ENCODE measurements at regions not wholly inside any gene's neighbourhood (a gene's known extent, or its start where the extent isn't known, plus 50 kb on each side); places are given as distances from the start of the nearest gene placed in this dataset.

- Histone ChIP-seq H3K4me1 (no peaks in the 10 kb centered on the region), H3K36me3 (no peaks in the 10 kb centered on the region), H3K27ac (no peak overlapping the region), H3K27me3 (no peaks in the 10 kb centered on the region), H3K4me3 (no peak overlapping the region), H3K9me3 (no peaks in the 10 kb centered on the region)
- intact Hi-C loops (cut with DNase I): no loop called here
- no peak for DNase-seq (ENCODE audit: low spot score in 2 of 2)
- TF ChIP-seq, protein P1, sequence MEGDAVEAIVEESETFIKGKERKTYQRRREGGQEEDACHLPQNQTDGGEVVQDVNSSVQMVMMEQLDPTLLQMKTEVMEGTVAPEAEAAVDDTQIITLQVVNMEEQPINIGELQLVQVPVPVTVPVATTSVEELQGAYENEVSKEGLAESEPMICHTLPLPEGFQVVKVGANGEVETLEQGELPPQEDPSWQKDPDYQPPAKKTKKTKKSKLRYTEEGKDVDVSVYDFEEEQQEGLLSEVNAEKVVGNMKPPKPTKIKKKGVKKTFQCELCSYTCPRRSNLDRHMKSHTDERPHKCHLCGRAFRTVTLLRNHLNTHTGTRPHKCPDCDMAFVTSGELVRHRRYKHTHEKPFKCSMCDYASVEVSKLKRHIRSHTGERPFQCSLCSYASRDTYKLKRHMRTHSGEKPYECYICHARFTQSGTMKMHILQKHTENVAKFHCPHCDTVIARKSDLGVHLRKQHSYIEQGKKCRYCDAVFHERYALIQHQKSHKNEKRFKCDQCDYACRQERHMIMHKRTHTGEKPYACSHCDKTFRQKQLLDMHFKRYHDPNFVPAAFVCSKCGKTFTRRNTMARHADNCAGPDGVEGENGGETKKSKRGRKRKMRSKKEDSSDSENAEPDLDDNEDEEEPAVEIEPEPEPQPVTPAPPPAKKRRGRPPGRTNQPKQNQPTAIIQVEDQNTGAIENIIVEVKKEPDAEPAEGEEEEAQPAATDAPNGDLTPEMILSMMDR (IDR thresholded peaks at IDR 0.05): no peak
These were observed 91.6 kb upstream of the CPXCR1 start for GRCh38 chrX:88655460-88655859.

GRCh38 chrX:88660836-88661235 lies 86.2 kb upstream of the CPXCR1 start:
- Histone ChIP-seq H3K27ac (no peak overlapping the region), H3K27me3 (no peaks in the 10 kb centered on the region), H3K4me3 (no peak overlapping the region), H3K9me3 (no peaks in the 10 kb centered on the region), H3K36me3 (no peaks in the 10 kb centered on the region), H3K4me1 (no peaks in the 10 kb centered on the region)
- intact Hi-C loops (cut with DNase I): no loop called here
- no peak for DNase-seq (ENCODE audit: low spot score in 2 of 2)
- TF ChIP-seq, protein P1 (IDR thresholded peaks at IDR 0.05): no peak

DNA sequence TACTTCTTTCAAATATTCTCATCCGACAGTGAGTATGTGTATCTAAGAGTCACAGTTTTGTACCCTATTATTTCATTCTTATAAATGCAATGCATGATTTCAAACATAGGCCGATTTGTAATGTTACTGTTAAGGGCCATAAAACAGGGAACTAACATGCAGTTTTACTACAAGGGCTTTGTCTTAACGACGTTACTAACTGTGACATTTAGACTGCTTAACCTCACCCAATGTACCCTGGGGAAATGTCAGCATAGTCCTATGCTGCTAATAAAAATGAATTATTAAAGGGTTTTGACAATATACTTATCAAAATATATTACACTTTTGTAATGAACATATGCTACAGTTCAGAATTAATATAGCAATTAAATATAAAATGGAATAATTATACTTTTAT lies 74.8 kb upstream of the CPXCR1 start:
- DNase-seq (ENCODE audit: low spot score in 2 of 2): no peak
- no peak overlapping the region for H3K27ac ChIP-seq
- H3K4me3 ChIP-seq: no peak overlapping the region

More for the DNA sequence above, 74.8 kb upstream of the CPXCR1 start:
- H3K27me3 ChIP-seq: no peaks in the 10 kb centered on the region
- H3K4me1 ChIP-seq: no peaks in the 10 kb centered on the region
- TF ChIP-seq, protein P1 (IDR thresholded peaks at IDR 0.05): no peak
- intact Hi-C loops (cut with DNase I): no loop called here
- H3K9me3 ChIP-seq: no peaks in the 10 kb centered on the region
- no peaks in the 10 kb centered on the region for H3K36me3 ChIP-seq

All from ascending aorta (tissue), 2 donors.